ENCODE measurements at regions not wholly inside any gene's neighbourhood (a gene's known extent, or its start where the extent isn't known, plus 50 kb on each side); places are given as distances from the start of the nearest gene placed in this dataset.

- no peak for DNase-seq
Observed at GRCh38 chr12:63226792-63227463, 75.9 kb upstream of the AVPR1A start.

- no peak for DNase-seq
Observed at GRCh38 chr12:63224396-63224795, 73.4 kb upstream of the AVPR1A start.

GRCh38 chr12:63223128-63223527, 72.1 kb upstream of the AVPR1A start:
- no peak for DNase-seq

GRCh38 chr12:63222582-63222981, 71.6 kb upstream of the AVPR1A start:
- no peak for DNase-seq

GRCh38 chr12:63220921-63221320, 69.9 kb upstream of the AVPR1A start:
- DNase-seq, result no peak

- DNase-seq, result no peak
Observed at GRCh38 chr12:63212316-63212715, 61.3 kb upstream of the AVPR1A start.

GRCh38 chr12:63208956-63209355, 58.0 kb upstream of the AVPR1A start:
- no peak for DNase-seq

- no peak for DNase-seq
Observed at GRCh38 chr12:63206909-63207308, 55.9 kb upstream of the AVPR1A start.

GRCh38 chr12:63206494-63206893, 55.5 kb upstream of the AVPR1A start:
- no peak for DNase-seq
